H1 (cell line): ENCODE measurements at regions not wholly inside any gene's neighbourhood (a gene's known extent, or its start where the extent isn't known, plus 50 kb on each side); places are given as distances from the start of the nearest gene placed in this dataset.

ENCODE experiments used
- CTCF ChIA-PET: fragments of 300-600 bp; sonication (Branson Sonifier 250); formaldehyde crosslinking; loops from one replicate; lab custom pipeline; 2021; ENCODE audit not compliant: partially characterized antibody; lab: Charles Lee
- POLR2A ChIA-PET: fragments of 300-600 bp; sonication (Branson Sonifier 250); formaldehyde crosslinking; loops from one replicate; lab custom pipeline; 2021; ENCODE audit warnings: inconsistent platforms; ENCODE audit not compliant: partially characterized antibody; lab: Charles Lee
- DNase-seq, 2 experiments: peaks; one replicate each; pipeline versions ENCODE4 v3.0.0 to v3.0.0-alpha.2; 2010 to 2022; ENCODE audit warnings: low spot score in 2 of 2, low read depth in 1 of 2, mixed read lengths in 1 of 2
- FAIRE-seq: peaks from 2 replicates; lab custom pipeline; 2011; peaks lifted over from hg19 to GRCh38; lab: Jason Lieb, UNC
- H2AFZ ChIP-seq: 2 replicates; pipeline ENCODE4 v1.8.1; 2012; ENCODE audit warnings: low read length, inconsistent platforms
- H2AK5ac ChIP-seq: 2 replicates; pipeline ENCODE4 v1.6.1; 2013; ENCODE audit warnings: low read depth, low read length
- H2BK120ac ChIP-seq: replicated peaks from 2 replicates; pipeline ENCODE3; 2013; ENCODE audit warnings: low read depth, low read length, inconsistent platforms
- H2BK12ac ChIP-seq: 2 replicates; pipeline ENCODE4 v1.6.1; 2013; ENCODE audit warnings: low read depth, low read length
- H2BK15ac ChIP-seq: 2 replicates; pipeline ENCODE4 v1.6.1; 2013; ENCODE audit warnings: low read length
- H2BK20ac ChIP-seq: 2 replicates; pipeline ENCODE4 v1.6.1; 2013; ENCODE audit warnings: low read length
- H2BK5ac ChIP-seq: 2 replicates; pipeline ENCODE4 v1.6.1; 2013; ENCODE audit warnings: low read depth, low read length
- H3K14ac ChIP-seq: 2 replicates; pipeline ENCODE4 v1.6.1; 2013; ENCODE audit warnings: inconsistent platforms; ENCODE audit not compliant: insufficient read length
- H3K18ac ChIP-seq: 2 replicates; pipeline ENCODE4 v1.6.1; 2013; ENCODE audit warnings: low read length; ENCODE audit errors: extremely low read depth
- H3K23ac ChIP-seq: 2 replicates; pipeline ENCODE4 v1.6.1; 2013; ENCODE audit warnings: inconsistent platforms; ENCODE audit not compliant: insufficient read length
- H3K23me2 ChIP-seq: 2 replicates; pipeline ENCODE4 v1.6.1; 2013; ENCODE audit warnings: low read depth, low read length
- H3K27ac ChIP-seq: 2 replicates; pipeline ENCODE4 v1.6.1; 2011; ENCODE audit warnings: low read depth, low read length, inconsistent platforms
- H3K27me3 ChIP-seq, 4 experiments: replicated peaks in 1 of 4; 1 replicate in 1 of 4; 2 replicates in 3 of 4; pipeline versions ENCODE4 v1.6.1 to v1.8.1; 2011 to 2013; ENCODE audit warnings: low read length in 3 of 4, mild to moderate bottlenecking in 3 of 4, inconsistent platforms in 2 of 4, mixed read lengths in 2 of 4, moderate library complexity in 1 of 4; ENCODE audit not compliant: control insufficient read depth in 3 of 4, insufficient read depth in 3 of 4; ENCODE audit errors: extremely low read depth in 1 of 4
- H3K36me3 ChIP-seq, 4 experiments: 2 replicates each; pipeline versions ENCODE4 v1.6.1 to v1.8.1; 2011 to 2013; ENCODE audit warnings: mild to moderate bottlenecking in 4 of 4, low read length in 3 of 4, moderate library complexity in 2 of 4, control low read depth in 1 of 4, inconsistent platforms in 1 of 4; ENCODE audit not compliant: insufficient read depth in 4 of 4, control insufficient read depth in 2 of 4
- H3K4ac ChIP-seq: replicated peaks from 2 replicates; pipeline ENCODE3; 2013; ENCODE audit warnings: low read length, low read depth, mixed read lengths, inconsistent platforms; ENCODE audit not compliant: insufficient read length
- H3K4me1 ChIP-seq, 4 experiments: replicated peaks in 1 of 4; 1 replicate in 1 of 4; 2 replicates in 3 of 4; pipeline versions ENCODE4 v1.6.1 to v1.8.1; 2011 to 2013; ENCODE audit warnings: low read length in 3 of 4, inconsistent platforms in 2 of 4, mixed read lengths in 1 of 4; ENCODE audit not compliant: insufficient read depth in 4 of 4, control insufficient read depth in 3 of 4
- H3K4me2 ChIP-seq, 2 experiments: 2 replicates each; pipeline versions ENCODE4 v1.6.1 to v1.8.1; 2011 to 2013; ENCODE audit warnings: low read depth in 2 of 2, low read length in 2 of 2, control low read depth in 1 of 2, inconsistent platforms in 1 of 2, mild to moderate bottlenecking in 1 of 2; ENCODE audit not compliant: insufficient read depth in 1 of 2
- H3K4me3 ChIP-seq, 4 experiments: fragments of 200-600, 300-600 bp in 1 of 4; sonication (generic), shearing (Covaris generic), sonication (Bioruptor Twin) in 1 of 4; 2 replicates each; pipeline versions ENCODE4 v1.5.1 to v1.8.1; 2011 to 2016; ENCODE audit warnings: low read length in 4 of 4, low read depth in 3 of 4, control low read depth in 2 of 4, inconsistent platforms in 2 of 4, mild to moderate bottlenecking in 2 of 4, mixed read lengths in 1 of 4, moderate library complexity in 1 of 4; ENCODE audit not compliant: insufficient read depth in 2 of 4; ENCODE audit errors: extremely low read depth in 1 of 4
- H3K56ac ChIP-seq: replicated peaks from 2 replicates; pipeline ENCODE3; 2013; ENCODE audit warnings: low read depth, mild to moderate bottlenecking, mixed read lengths, low read length, inconsistent platforms; ENCODE audit not compliant: insufficient read length
- H3K79me1 ChIP-seq: 2 replicates; pipeline ENCODE4 v1.6.1; 2013; ENCODE audit warnings: low read depth, low read length, control low read depth
- H3K79me2 ChIP-seq, 2 experiments: 2 replicates each; pipeline versions ENCODE4 v1.6.1 to v1.8.1; 2012 to 2013; ENCODE audit warnings: low read length in 2 of 2, mild to moderate bottlenecking in 2 of 2, inconsistent platforms in 1 of 2; ENCODE audit not compliant: insufficient read depth in 2 of 2, control insufficient read depth in 1 of 2
- H3K9ac ChIP-seq, 4 experiments: replicated peaks in 1 of 4; 1 replicate in 1 of 4; 2 replicates in 3 of 4; pipeline versions ENCODE4 v1.6.1 to v1.8.1; 2011 to 2013; ENCODE audit warnings: low read depth in 3 of 4, low read length in 3 of 4, control low read depth in 2 of 4, mild to moderate bottlenecking in 2 of 4, moderate library complexity in 2 of 4, inconsistent platforms in 1 of 4; ENCODE audit errors: extremely low read depth in 1 of 4
- H3K9me3 ChIP-seq, 2 experiments: 2 replicates each; pipeline versions ENCODE4 v1.6.1 to v1.8.1; 2012 to 2013; ENCODE audit warnings: mild to moderate bottlenecking in 2 of 2, moderate library complexity in 2 of 2, control low read depth in 1 of 2, inconsistent platforms in 1 of 2, low read depth in 1 of 2, low read length in 1 of 2, mixed read lengths in 1 of 2; ENCODE audit not compliant: insufficient read depth in 2 of 2
- H4K20me1 ChIP-seq, 2 experiments: replicated peaks in 1 of 2; 2 replicates each; pipeline versions ENCODE3 to v1.8.1; 2011 to 2013; ENCODE audit warnings: inconsistent platforms in 2 of 2, low read length in 2 of 2, mild to moderate bottlenecking in 1 of 2; ENCODE audit not compliant: insufficient read depth in 2 of 2, control insufficient read depth in 1 of 2
- H4K5ac ChIP-seq: 2 replicates; pipeline ENCODE4 v1.6.1; 2013; ENCODE audit warnings: low read length, low read depth, mixed read lengths, inconsistent platforms; ENCODE audit not compliant: insufficient read length
- H4K8ac ChIP-seq: 2 replicates; pipeline ENCODE4 v1.8.0; 2013; ENCODE audit warnings: mild to moderate bottlenecking, moderate library complexity, low read length, inconsistent platforms; ENCODE audit not compliant: insufficient read depth; ENCODE audit errors: extremely low read depth
- H4K91ac ChIP-seq: replicated peaks from 2 replicates; pipeline ENCODE3; 2013; ENCODE audit warnings: low read length, mixed read lengths, inconsistent platforms; ENCODE audit not compliant: insufficient read length
- ASH2L ChIP-seq: fragments of 200-600, 300-600 bp; sonication (generic); IDR thresholded peaks from one replicate; pipeline ENCODE4 v1.7.1; 2017; ENCODE audit warnings: low read length
- BRCA1 ChIP-seq: IDR thresholded peaks from 2 replicates; pipeline ENCODE4 v1.6.1; 2012; ENCODE audit warnings: low read depth, low read length, improper control_type of control experiment
- CEBPB ChIP-seq: IDR thresholded peaks from 2 replicates; pipeline ENCODE4 v1.6.1; 2012; ENCODE audit warnings: low read depth, low read length
- CHD2 ChIP-seq: IDR thresholded peaks from 2 replicates; pipeline ENCODE4 v1.6.1; 2012; ENCODE audit warnings: low read length, improper control_type of control experiment
- CREB1 ChIP-seq: IDR thresholded peaks from 2 replicates; pipeline ENCODE4 v1.6.1; 2012; ENCODE audit warnings: inconsistent platforms
- GABPA ChIP-seq: IDR thresholded peaks from 2 replicates; pipeline ENCODE4 v1.6.1; 2011; ENCODE audit warnings: mild to moderate bottlenecking, low read length, moderate library complexity, borderline replicate concordance; ENCODE audit not compliant: insufficient read depth
- JUN ChIP-seq: IDR thresholded peaks from 2 replicates; pipeline ENCODE4 v1.6.1; 2011; ENCODE audit warnings: low read depth, mild to moderate bottlenecking, improper control_type of control experiment, low read length
- KDM5A ChIP-seq: fragments of 200-600 bp; IDR thresholded peaks from 2 replicates; pipeline ENCODE4 v1.7.1; 2012; ENCODE audit warnings: mild to moderate bottlenecking, low read length, inconsistent platforms, mixed read lengths
- MAX ChIP-seq: IDR thresholded peaks from 2 replicates; pipeline ENCODE4 v1.6.1; 2012; ENCODE audit warnings: inconsistent platforms
- POLR2A ChIP-seq, 2 experiments: IDR thresholded peaks; 1 replicate in 1 of 2; 2 replicates in 1 of 2; pipeline ENCODE4 v1.6.1; 2011; ENCODE audit warnings: low read depth in 2 of 2, low read length in 2 of 2, mild to moderate bottlenecking in 2 of 2; ENCODE audit errors: control extremely low read depth in 1 of 2
- POLR2AphosphoS5 ChIP-seq: IDR thresholded peaks from 2 replicates; pipeline ENCODE4 v1.6.1; 2011; ENCODE audit warnings: low read depth, low read length
- WGBS, 2 experiments: shearing (Covaris generic) in 1 of 2; methylation state at CpG; one replicate each; pipeline versions ENCODE4 v1.1.6 to v1.1.7; 2013 to 2015; ENCODE audit warnings: low lambda C conversion rate in 2 of 2, mixed read lengths in 2 of 2, inconsistent platforms in 1 of 2, low coverage in 1 of 2, missing lambda C conversion rate in 1 of 2; ENCODE audit not compliant: insufficient replicate concordance in 2 of 2, insufficient coverage in 1 of 2, insufficient read length in 1 of 2; ENCODE audit errors: extremely low coverage in 1 of 2, missing lambda C conversion rate in 1 of 2; 5-methylcytosine and 5-hydroxymethylcytosine counted together

GRCh38 chr2:84173041-84173440 lies 286.0 kb downstream of the SUCLG1 start:
- Histone ChIP-seq H4K91ac (no peak overlapping the region), H4K20me1 (no peaks in the 10 kb centered on the region), H3K23ac (no peak overlapping the region), H3K23me2 (no peaks in the 10 kb centered on the region), H3K27me3 (no peaks in the 10 kb centered on the region), H3K9me3 (0 out of 4 replicates have a peak, but pooled peaks cover 4 to 5% of the 10 kb centered on the region in 2 experiments), H3K14ac (no peak overlapping the region), H3K4me2 (no peak overlapping the region), H2BK15ac (no peak overlapping the region), H3K79me2 (no peaks in the 10 kb centered on the region), H2BK5ac (no peak overlapping the region), H2AK5ac (no peak overlapping the region), H2BK120ac (no peak overlapping the region), H2AFZ (no peak overlapping the region), H4K5ac (no peak overlapping the region), H3K79me1 (no peaks in the 10 kb centered on the region), H3K36me3 (no peaks in the 10 kb centered on the region), H2BK20ac (no peak overlapping the region), H3K4ac (no peak overlapping the region), H2BK12ac (no peak overlapping the region), H3K4me3 (no peak overlapping the region), H3K27ac (no peak overlapping the region), H3K4me1 (no peaks in the 10 kb centered on the region), H4K8ac (no peak overlapping the region), H3K9ac (no peak overlapping the region), H3K18ac (no peak overlapping the region), H3K56ac (no peak overlapping the region)
- TF ChIP-seq CEBPB (no peak), MAX (no peak), JUN (no peak), BRCA1 (no peak), POLR2AphosphoS5 (no peak), GABPA (no peak), ASH2L (no peak), POLR2A (IDR thresholded peaks at IDR 0.05; ENCODE audit: control extremely low read depth in 1 of 2, low read depth in 2 of 2, low read length in 2 of 2) (no peak), CHD2 (no peak), KDM5A (no peak), CREB1 (no peak)
- WGBS, 2 experiments: 93% methylated on average over 1 of the region's 1 CpG; no CpG with 5 or more reads in 1 of the 2 experiments
- FAIRE-seq (no peak), DNase-seq (no peak)
- CTCF ChIA-PET: no interaction called here
- POLR2A ChIA-PET: no interaction called here
